ENCODE measurements at regions not wholly inside any gene's neighbourhood (a gene's known extent, or its start where the extent isn't known, plus 50 kb on each side); places are given as distances from the start of the nearest gene placed in this dataset.

DNA sequence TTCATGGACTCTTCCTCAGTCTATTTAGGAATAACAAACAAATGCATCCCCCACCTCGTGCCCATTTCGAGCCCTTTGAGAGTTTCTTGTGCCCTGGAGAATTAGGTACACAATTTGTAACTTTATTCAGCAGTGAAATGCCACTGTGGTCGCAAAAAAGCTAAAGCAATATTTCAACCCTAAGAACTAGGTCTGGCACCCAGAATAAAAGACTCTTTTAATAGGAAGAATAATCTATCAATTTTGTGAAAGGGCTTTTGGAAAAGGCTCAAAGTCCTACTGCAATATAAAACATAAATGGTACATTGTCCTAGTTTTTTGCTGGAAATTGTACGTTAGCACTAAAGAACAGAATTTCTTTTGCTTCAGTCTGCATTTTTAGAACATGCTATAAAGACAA lies 304.6 kb upstream of the TENM3 start:
- H3K4me3 ChIP-seq (ENCODE audit: low read length), result no peak overlapping the region
- no peak for DNase-seq (ENCODE audit: low read depth)

DNA sequence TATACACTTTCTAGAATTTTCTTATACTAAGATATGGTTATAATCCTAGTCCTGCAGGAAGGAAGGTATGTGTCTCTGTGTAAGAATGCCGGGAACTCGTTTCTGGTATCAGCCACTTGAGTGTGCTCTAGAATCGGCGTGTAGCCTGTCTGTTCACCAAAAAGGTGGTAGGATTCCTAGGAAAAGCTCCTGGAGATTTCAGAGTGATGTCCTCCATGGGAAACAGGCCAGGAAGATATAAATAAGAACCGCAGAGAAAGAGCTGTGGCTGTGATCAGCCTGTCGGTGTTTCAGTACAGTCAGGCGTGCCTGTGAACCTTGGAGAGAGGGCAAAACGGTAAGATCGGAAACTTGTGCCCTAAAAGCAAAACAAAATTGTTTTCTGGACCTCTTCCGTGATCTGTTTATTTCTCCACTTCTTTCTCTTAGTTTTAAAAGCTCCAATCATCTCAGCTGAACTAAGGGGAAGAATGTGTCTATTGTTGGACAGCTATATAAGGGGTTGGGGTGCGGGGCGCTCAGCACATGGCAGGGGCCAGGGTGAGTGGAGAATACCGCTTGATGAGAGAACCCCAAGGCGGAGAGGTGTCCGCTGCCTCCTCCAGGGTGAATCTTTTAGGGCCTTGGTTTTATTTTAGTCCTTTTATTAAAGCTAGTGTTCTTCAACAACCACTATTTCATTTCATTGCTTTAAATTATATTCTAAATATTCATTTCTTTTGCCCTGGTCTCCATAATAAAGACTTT lies 303.8 kb upstream of the TENM3 start:
- no peak overlapping the region for H3K4me3 ChIP-seq (ENCODE audit: low read length)
- DNase-seq (ENCODE audit: low read depth), result no peak

More for the DNA sequence above, 304.6 kb upstream of the TENM3 start:
- TF ChIP-seq, protein P1, sequence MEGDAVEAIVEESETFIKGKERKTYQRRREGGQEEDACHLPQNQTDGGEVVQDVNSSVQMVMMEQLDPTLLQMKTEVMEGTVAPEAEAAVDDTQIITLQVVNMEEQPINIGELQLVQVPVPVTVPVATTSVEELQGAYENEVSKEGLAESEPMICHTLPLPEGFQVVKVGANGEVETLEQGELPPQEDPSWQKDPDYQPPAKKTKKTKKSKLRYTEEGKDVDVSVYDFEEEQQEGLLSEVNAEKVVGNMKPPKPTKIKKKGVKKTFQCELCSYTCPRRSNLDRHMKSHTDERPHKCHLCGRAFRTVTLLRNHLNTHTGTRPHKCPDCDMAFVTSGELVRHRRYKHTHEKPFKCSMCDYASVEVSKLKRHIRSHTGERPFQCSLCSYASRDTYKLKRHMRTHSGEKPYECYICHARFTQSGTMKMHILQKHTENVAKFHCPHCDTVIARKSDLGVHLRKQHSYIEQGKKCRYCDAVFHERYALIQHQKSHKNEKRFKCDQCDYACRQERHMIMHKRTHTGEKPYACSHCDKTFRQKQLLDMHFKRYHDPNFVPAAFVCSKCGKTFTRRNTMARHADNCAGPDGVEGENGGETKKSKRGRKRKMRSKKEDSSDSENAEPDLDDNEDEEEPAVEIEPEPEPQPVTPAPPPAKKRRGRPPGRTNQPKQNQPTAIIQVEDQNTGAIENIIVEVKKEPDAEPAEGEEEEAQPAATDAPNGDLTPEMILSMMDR (conservative IDR thresholded peaks at IDR 0.05; ENCODE audit: low read depth, low read length), result no peak

DNA sequence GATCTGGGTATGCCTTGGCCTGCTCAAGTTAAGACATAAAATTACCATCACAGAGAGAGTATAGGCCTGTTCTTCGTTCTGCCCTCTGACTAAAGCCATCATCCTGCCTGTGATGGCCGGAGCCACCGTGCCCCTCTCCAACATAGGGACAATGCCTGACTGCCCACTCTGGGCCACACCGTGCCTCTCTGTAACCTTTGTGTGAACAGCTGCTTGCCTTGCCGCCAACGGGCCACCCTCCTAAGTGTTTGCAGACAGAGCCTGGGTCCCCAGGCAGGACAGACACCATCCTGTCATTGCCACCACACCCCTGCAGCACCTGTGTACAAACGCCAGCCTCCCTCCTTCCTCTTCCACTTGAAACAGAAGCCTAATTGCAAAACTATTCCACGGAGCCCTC lies 298.7 kb upstream of the TENM3 start:
- DNase-seq (ENCODE audit: low read depth), result no peak
- H3K4me3 ChIP-seq (ENCODE audit: low read length), result no peak overlapping the region
- TF ChIP-seq, protein P1 (conservative IDR thresholded peaks at IDR 0.05; ENCODE audit: low read depth, low read length), result no peak

More for the DNA sequence above, 303.8 kb upstream of the TENM3 start:
- TF ChIP-seq, protein P1 (conservative IDR thresholded peaks at IDR 0.05; ENCODE audit: low read depth, low read length), result no peak

DNA sequence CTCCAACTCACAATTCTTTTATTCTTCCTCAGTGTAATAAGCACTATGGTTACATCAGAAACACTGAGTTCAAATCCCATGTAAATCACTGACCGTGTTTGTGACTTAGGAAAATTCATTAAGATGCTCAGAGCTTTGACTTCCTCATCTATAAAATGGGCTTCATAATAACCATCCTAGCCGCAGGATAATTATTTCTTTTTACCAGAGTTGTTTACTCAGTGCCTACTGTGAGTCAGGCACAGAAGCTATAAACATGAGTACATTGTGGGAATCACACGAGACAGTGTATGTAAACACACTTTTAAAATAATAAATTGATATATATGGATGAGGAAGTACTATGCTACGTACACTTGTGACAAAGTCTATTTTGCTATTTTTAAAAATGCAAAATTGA lies 296.3 kb upstream of the TENM3 start:
- DNase-seq (ENCODE audit: low read depth), result no peak
- TF ChIP-seq, protein P1 (conservative IDR thresholded peaks at IDR 0.05; ENCODE audit: low read depth, low read length), result no peak
- H3K4me3 ChIP-seq (ENCODE audit: low read length), result no peak overlapping the region

DNA sequence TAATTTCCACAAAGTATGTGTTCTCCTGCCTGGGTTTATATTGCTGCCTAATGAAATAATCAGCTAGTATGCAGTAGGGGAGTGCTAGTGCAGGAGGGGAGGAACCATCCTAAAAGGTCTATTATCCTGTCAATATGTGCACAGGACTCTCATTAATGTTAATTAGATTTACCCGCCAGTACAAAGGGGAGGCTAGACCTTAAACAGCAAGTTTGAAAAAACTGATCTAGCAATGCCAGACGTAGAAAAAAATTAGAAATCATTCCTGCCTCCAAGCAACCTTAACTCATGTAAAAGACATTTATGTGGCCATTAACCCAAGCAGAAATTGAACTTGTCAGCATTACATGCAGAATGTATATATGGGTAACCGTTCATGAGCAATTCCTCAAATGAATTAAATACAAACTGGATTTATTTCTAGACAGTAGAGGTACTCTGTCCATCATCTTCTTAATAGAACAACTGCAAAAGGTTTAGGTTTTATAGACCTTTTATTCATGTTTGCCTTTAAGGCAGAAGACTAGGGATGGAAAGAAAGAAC lies 294.3 kb upstream of the TENM3 start:
- DNase-seq (ENCODE audit: low read depth), result no peak
- TF ChIP-seq, protein P1 (conservative IDR thresholded peaks at IDR 0.05; ENCODE audit: low read depth, low read length), result no peak
- H3K4me3 ChIP-seq (ENCODE audit: low read length), result no peak overlapping the region

DNA sequence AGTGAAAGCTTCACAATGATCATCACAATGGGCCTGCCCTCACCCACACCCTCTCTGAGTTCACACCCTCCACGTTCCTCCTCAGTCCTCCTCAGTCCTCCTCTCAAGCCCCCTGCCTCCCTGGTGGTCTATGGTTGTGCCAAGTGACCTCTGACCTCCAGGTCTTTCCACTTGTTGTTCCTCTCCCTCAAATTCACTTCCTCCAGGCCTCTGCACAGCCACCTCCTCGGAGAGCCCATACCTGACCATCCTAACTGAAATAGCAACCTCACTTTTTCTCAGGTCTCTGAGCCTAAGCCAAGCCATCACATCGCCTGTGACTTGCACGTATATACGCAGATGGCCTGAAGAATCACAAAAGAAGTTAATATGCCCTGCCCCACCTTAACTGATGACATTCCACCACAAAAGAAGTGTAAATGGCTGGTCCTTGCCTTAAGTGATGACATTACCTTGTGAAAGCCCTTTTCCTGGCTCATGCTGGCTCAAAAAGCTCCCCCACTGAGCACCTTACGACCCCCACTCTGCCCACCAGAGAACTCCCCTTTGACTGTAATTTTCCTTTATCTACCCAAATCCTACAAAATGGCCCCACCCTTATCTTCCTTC lies 293.4 kb upstream of the TENM3 start:
- TF ChIP-seq, protein P1 (conservative IDR thresholded peaks at IDR 0.05; ENCODE audit: low read depth, low read length), result no peak
- H3K4me3 ChIP-seq (ENCODE audit: low read length), result no peak overlapping the region
- no peak for DNase-seq (ENCODE audit: low read depth)

Data from retinal pigment epithelial cell (primary cell).